GM21528 (cell line): ENCODE measurements at regions not wholly inside any gene's neighbourhood (a gene's known extent, or its start where the extent isn't known, plus 50 kb on each side); places are given as distances from the start of the nearest gene placed in this dataset.

ENCODE experiments used
- ATAC-seq: cut with Tn5 transposase; IDR thresholded peaks from one replicate; pipeline ENCODE4 v1.9.1; 2021; ENCODE audit warnings: mild to moderate bottlenecking, moderate library complexity; ENCODE audit not compliant: unreplicated experiment, low FRiP score

GRCh38 chr12:85352016-85352415, 72.0 kb downstream of the ALX1 start:
- ATAC-seq: no peak

GRCh38 chr12:85356596-85357385, 76.8 kb downstream of the ALX1 start:
- no peak for ATAC-seq

GRCh38 chr12:85357609-85358008, 77.6 kb downstream of the ALX1 start:
- ATAC-seq: no peak

DNA sequence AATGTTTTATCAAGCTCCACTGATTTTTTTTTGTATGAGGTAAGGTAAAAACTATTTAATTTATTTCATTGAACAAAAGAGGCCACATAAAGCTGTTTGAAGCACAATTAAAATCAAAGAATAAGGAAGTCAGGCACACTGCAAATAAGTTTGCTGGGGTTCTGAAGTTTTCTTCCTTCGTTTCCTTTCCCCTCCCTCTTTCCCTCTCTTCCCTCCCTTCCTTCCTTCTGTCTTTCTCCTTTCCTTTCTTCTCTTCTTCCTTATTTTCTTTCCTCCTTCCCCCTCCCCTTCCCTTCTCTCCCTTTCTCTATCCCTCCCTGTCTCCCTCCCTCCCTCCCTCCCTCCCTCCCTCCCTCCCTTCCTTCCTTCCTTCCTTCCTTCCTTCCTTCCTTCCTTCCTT, 78.7 kb downstream of the ALX1 start:
- ATAC-seq: no peak

DNA sequence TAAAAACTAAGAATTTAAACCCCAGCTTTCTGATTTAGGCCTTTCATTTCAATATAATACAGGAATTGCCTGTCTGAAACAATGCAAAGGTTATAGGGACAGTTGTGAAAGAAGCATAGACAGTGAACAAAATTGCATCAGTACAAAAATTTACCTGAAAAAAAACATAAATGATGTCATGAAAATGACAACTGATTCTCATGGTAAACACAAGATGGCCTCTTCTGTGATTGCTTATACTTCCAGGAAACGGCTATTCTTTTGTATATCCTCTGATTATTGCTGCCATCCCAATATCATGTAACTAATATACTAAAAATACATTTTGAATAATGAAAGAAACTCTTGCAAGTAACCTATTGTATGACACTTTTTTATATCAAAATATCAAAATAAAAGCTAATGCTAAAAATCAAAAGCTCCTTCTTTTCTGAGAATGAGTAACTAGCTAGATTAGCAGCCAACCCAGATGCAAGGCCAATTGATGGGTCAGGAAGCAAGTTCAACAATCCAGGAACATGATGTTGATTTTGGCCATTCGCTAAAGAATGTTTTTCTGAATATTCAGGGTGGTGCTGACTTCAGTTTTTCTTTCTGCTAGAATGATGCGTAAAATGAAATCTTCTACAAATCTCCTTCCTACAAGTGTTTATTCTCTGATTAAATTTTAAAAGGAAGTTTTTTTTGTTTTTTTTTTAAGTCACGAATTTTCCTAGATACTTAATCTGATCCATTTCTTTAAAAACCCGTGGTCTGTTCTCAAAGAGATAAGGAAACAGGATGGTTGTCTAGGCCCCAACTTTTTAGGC, 83.6 kb downstream of the ALX1 start:
- no peak for ATAC-seq

DNA sequence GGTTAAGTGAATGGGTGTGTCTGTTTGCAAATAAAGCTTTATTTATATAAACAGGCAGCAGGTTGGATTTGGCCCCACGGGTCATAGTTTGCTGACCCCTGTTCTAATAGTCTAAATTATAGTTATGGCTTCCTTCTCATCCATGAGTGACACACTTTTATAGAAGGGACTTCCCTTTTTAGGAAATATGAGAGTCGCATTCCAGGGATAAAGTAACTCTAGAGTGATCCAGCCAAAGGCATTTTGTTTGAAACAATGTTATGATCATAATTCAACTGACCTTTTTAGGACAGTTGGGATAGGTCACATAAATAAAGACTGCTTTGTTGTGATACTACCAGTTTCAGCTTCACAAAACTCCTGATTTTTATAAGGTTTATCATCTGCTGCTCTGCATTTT, 87.9 kb downstream of the ALX1 start:
- ATAC-seq: no peak

DNA sequence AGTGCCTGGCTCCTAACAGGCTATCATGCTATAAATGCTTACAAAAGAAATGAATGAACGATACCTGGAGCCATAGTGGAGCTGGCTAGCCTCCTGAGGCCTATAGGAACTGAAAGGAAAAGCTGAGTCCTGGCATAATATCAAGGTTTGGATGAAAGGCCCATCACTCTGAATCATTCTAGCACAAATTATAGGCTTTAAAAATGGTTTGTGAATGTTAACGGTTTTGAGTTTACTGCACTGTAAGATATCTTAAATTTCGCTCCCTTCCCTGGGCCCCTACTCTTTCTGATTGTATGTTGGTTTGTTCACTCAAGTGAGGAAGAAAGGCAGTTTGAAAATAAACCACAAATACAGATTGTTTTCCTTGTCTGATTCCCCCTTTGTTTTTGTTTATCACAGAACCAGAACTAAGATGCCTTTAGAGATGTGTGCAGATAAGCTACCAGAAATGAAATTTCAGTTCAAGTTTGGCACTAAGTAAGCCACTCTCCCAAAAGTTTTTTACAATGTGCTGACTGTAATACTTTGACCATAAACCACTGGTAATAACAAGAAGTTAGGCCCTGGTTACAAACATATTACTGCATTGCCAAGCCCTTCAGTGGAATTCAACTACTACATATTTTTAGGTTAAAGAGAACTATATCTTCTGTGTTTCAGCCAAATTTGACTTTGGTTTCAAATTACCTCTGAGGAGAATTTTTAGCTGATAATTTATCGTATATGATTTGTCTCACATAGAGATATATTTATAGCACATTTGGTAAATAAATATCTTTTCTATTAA, 89.5 kb downstream of the ALX1 start:
- no peak for ATAC-seq

- no peak for ATAC-seq
These were observed 93.0 kb downstream of the ALX1 start for GRCh38 chr12:85373045-85373444.

DNA sequence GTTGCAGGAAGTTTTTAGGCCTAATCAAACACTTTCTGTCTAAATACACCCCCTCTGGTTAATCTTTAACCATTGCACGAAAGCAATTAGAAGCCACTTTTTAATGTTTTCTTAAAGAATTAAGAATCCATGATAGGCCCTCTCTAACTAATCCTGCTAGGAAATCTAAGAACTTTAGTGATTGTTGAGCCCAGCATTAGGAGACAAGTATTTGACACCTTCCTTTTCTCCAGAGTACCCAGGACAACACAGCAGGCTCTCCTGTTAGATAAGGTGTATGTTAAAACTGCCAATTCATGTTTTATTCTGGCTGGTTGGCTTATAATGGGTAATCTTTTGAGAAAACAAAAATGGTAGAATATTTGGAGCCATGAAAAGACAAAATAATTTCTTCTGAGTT, 95.0 kb downstream of the ALX1 start:
- no peak for ATAC-seq

DNA sequence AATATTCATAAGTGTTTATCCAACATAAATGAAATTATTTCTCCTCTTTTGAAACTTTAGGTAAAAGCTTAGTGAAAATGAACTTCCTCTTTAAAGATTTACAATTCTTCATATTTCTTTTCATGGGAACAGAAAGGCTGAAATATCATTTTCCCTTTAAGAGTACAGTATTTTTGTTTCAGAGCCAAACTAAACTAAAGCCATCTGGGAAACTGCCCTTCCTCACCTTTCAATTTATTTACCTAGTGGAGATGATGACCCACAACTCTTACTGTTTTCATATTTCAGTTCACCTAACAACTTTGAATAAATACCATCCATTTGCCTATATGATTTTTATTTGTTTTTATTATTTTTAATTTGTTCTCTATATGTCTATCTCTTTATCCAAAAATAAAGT, 105.4 kb downstream of the ALX1 start:
- ATAC-seq: no peak

DNA sequence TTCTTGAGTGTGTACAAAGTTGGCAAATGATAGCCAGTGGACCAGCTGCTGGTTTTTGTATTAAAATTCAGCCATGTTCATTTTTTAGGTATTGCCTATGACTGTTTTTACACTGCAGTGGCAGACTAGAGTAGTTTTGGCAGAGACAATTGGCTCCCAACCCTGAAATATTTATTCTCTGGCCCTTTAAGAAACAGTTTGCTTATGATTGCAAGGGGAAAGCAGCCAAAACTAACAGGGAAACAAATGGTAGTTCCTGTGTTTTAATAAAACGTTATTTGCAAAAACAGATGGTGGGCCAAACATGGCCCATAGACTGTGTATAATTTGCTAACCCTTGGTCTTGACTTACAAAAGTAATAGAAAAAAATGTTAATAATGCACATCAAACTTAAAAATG, 110.2 kb downstream of the ALX1 start:
- ATAC-seq: no peak

GRCh38 chr12:85392508-85392907, 112.5 kb downstream of the ALX1 start:
- ATAC-seq: no peak

DNA sequence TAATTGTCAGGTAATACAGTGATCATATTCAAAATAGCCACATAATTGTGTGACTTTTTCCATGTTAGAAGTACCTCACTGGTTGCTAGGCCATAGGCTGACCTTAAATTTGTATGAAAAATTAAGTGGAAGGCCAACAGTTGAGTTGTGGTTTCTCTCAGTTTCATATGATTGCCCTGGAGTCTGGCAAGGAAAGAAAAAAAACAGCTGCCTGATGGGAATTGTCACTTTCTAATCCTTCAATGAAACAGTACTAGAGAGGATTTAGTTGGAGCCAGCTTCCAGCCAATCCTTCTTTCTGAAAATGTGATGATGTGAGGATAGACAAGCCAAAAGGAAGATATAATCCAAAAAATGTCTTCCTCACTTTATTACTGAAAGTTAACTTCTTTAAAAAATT, 113.6 kb downstream of the ALX1 start:
- no peak for ATAC-seq

DNA sequence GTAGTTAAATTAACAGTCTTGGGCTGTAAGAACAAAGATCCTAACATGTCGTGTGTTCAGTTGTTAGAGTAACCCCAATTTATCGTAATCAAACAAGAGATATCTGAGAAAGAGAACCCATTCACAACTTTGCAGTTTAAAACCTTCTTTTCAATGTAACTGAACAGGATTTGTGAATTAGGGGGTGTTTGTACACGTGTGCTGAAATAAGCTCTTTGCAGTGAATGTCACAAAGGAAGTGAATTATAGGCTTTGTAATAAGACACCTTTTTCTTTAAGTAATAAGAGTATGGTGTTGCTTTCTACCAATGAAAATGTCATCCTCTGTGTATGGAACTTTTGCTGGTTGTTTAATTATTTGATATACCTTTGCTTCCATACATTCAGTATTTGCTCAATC, 114.0 kb downstream of the ALX1 start:
- ATAC-seq: no peak

- no peak for ATAC-seq
These were observed 114.8 kb downstream of the ALX1 start for GRCh38 chr12:85394809-85395208.

DNA sequence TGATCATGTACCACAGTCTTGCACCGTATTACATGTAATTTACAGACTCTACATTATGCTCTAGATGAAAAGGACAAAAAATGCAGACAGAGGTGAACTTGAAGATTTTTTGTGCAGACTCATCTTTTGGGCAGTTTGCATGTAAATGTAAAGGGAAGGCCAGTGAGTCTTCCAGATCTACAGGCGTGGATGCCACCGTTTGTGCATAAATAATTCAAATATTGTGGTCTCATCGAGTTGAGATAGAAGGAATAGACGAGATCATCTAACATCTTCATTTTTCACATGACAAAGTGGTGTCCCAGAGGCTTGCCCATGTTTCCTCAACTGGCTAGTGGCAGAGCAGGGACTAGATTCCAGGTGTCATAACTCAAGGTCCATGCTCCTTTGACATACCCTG, 125.2 kb downstream of the ALX1 start:
- no peak for ATAC-seq

DNA sequence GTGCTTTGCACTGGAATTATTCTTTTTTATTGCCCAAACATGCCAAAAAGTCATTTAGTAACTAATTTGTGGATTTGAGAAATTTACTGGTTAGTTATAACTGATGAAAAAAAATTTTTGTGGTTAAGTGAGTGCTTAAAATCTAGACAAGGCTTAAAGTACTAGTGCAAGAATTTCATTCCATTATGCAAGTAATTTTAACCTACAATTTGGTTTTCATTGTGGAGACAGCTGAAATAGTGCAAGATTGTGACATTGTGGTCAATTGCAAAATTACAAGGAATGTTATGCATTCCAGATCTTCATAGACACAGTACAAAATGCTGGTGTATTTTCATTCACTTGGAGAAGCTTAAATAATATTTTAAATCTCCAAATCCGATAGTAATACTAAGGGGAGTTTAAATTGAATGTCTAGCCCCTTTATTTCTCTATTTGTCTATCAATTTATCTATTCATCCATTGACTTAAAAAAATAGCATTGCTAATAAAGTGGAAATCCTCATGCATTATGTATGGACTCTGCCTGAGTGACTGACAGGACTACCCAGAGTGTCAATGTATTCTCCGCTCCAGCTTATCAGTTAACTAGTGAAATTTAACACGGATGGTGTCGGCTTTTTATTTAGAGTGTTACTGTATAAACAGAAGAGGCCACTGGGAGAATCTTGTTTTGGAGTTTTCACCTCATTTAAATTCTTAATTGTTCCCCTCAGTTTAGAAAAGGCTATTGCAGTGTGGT, 125.9 kb downstream of the ALX1 start:
- ATAC-seq: no peak

DNA sequence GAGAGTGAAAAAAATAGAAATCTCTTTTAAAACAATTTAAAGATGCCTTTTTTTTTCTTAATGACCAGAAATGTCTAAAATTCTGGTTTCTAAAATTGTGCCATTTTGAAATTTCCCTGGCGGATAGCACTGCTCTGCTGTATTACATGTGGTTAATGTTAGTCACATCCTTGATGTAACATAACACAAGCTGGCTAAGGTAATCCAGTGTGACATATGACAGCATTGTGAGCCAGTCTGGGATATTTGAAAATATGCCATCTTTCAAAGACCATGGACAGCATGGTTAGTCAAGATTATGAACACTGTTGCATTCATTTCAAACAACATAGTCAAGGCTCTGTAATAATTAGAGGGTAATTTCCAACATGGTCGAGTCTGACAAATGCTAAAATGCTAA, 133.2 kb downstream of the ALX1 start:
- ATAC-seq: no peak

GRCh38 chr12:85422762-85423161, 142.7 kb downstream of the ALX1 start:
- no peak for ATAC-seq

GRCh38 chr12:85423947-85424346, 143.9 kb downstream of the ALX1 start:
- ATAC-seq: peak; percentile 70
